K562 (cell line): ENCODE measurements at regions not wholly inside any gene's neighbourhood (a gene's known extent, or its start where the extent isn't known, plus 50 kb on each side); places are given as distances from the start of the nearest gene placed in this dataset.

Experiments
- CAMTA2 ChIP-seq: fragments of 250-450 bp; sonication (Bioruptor Pico); conservative IDR thresholded peaks from 2 replicates; pipeline ENCODE4 v1.5.1; 2022
- PYGO2 ChIP-seq: fragments of 450-650 bp; IDR thresholded peaks from 2 replicates; pipeline ENCODE4 v1.6.1; 2016; ENCODE audit warnings: mild to moderate bottlenecking, missing genetic modification characterization, moderate library complexity, missing compliant biosample characterization
- RBM14 ChIP-seq: fragments of 200-400 bp; formaldehyde crosslinking; IDR thresholded peaks from 2 replicates; pipeline ENCODE4 v1.6.1; 2018; ENCODE audit warnings: low read depth, mild to moderate bottlenecking, low read length, moderate library complexity, borderline replicate concordance; ENCODE audit not compliant: insufficient read depth
- ZNF253 ChIP-seq: fragments of 250-450 bp; sonication (Bioruptor Pico); conservative IDR thresholded peaks from 2 replicates; pipeline ENCODE4 v1.6.1; 2021; ENCODE audit warnings: mild to moderate bottlenecking
- TF ChIP-seq, protein P1 (sequence below): fragments of 200-600 bp; sonication (generic); IDR thresholded peaks from one replicate; pipeline ENCODE4 v1.6.1; 2012; ENCODE audit warnings: mild to moderate bottlenecking, low read depth, low read length, inconsistent platforms
- TF ChIP-seq, protein P2 (sequence below): fragments of 450-650 bp; IDR thresholded peaks from 2 replicates; pipeline ENCODE4 v1.6.1; 2016; ENCODE audit warnings: mild to moderate bottlenecking, moderate library complexity

DNA sequence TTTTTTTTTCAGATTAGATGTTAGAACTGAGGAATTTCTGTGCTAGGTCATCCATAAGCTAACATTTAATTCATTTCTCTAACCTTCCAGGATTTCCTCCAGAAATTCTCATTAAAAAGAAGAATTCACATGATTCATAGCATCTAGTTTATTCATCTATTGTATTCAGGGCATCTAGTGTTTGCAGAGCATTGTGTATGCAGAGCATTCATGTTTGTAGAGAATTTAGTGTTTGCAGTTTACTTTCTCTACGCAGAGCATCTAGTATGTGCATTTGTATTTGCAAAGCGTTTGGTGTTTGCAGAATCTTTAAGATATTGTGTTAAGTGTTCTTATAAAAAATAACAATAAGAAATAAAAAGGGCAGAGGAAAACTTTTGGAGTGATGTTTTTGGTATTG, 491.1 kb downstream of the MTRR start (continued):
- TF ChIP-seq, protein P1, sequence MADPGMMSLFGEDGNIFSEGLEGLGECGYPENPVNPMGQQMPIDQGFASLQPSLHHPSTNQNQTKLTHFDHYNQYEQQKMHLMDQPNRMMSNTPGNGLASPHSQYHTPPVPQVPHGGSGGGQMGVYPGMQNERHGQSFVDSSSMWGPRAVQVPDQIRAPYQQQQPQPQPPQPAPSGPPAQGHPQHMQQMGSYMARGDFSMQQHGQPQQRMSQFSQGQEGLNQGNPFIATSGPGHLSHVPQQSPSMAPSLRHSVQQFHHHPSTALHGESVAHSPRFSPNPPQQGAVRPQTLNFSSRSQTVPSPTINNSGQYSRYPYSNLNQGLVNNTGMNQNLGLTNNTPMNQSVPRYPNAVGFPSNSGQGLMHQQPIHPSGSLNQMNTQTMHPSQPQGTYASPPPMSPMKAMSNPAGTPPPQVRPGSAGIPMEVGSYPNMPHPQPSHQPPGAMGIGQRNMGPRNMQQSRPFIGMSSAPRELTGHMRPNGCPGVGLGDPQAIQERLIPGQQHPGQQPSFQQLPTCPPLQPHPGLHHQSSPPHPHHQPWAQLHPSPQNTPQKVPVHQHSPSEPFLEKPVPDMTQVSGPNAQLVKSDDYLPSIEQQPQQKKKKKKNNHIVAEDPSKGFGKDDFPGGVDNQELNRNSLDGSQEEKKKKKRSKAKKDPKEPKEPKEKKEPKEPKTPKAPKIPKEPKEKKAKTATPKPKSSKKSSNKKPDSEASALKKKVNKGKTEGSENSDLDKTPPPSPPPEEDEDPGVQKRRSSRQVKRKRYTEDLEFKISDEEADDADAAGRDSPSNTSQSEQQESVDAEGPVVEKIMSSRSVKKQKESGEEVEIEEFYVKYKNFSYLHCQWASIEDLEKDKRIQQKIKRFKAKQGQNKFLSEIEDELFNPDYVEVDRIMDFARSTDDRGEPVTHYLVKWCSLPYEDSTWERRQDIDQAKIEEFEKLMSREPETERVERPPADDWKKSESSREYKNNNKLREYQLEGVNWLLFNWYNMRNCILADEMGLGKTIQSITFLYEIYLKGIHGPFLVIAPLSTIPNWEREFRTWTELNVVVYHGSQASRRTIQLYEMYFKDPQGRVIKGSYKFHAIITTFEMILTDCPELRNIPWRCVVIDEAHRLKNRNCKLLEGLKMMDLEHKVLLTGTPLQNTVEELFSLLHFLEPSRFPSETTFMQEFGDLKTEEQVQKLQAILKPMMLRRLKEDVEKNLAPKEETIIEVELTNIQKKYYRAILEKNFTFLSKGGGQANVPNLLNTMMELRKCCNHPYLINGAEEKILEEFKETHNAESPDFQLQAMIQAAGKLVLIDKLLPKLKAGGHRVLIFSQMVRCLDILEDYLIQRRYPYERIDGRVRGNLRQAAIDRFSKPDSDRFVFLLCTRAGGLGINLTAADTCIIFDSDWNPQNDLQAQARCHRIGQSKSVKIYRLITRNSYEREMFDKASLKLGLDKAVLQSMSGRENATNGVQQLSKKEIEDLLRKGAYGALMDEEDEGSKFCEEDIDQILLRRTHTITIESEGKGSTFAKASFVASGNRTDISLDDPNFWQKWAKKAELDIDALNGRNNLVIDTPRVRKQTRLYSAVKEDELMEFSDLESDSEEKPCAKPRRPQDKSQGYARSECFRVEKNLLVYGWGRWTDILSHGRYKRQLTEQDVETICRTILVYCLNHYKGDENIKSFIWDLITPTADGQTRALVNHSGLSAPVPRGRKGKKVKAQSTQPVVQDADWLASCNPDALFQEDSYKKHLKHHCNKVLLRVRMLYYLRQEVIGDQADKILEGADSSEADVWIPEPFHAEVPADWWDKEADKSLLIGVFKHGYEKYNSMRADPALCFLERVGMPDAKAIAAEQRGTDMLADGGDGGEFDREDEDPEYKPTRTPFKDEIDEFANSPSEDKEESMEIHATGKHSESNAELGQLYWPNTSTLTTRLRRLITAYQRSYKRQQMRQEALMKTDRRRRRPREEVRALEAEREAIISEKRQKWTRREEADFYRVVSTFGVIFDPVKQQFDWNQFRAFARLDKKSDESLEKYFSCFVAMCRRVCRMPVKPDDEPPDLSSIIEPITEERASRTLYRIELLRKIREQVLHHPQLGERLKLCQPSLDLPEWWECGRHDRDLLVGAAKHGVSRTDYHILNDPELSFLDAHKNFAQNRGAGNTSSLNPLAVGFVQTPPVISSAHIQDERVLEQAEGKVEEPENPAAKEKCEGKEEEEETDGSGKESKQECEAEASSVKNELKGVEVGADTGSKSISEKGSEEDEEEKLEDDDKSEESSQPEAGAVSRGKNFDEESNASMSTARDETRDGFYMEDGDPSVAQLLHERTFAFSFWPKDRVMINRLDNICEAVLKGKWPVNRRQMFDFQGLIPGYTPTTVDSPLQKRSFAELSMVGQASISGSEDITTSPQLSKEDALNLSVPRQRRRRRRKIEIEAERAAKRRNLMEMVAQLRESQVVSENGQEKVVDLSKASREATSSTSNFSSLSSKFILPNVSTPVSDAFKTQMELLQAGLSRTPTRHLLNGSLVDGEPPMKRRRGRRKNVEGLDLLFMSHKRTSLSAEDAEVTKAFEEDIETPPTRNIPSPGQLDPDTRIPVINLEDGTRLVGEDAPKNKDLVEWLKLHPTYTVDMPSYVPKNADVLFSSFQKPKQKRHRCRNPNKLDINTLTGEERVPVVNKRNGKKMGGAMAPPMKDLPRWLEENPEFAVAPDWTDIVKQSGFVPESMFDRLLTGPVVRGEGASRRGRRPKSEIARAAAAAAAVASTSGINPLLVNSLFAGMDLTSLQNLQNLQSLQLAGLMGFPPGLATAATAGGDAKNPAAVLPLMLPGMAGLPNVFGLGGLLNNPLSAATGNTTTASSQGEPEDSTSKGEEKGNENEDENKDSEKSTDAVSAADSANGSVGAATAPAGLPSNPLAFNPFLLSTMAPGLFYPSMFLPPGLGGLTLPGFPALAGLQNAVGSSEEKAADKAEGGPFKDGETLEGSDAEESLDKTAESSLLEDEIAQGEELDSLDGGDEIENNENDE = no peak
- TF ChIP-seq, protein P2, sequence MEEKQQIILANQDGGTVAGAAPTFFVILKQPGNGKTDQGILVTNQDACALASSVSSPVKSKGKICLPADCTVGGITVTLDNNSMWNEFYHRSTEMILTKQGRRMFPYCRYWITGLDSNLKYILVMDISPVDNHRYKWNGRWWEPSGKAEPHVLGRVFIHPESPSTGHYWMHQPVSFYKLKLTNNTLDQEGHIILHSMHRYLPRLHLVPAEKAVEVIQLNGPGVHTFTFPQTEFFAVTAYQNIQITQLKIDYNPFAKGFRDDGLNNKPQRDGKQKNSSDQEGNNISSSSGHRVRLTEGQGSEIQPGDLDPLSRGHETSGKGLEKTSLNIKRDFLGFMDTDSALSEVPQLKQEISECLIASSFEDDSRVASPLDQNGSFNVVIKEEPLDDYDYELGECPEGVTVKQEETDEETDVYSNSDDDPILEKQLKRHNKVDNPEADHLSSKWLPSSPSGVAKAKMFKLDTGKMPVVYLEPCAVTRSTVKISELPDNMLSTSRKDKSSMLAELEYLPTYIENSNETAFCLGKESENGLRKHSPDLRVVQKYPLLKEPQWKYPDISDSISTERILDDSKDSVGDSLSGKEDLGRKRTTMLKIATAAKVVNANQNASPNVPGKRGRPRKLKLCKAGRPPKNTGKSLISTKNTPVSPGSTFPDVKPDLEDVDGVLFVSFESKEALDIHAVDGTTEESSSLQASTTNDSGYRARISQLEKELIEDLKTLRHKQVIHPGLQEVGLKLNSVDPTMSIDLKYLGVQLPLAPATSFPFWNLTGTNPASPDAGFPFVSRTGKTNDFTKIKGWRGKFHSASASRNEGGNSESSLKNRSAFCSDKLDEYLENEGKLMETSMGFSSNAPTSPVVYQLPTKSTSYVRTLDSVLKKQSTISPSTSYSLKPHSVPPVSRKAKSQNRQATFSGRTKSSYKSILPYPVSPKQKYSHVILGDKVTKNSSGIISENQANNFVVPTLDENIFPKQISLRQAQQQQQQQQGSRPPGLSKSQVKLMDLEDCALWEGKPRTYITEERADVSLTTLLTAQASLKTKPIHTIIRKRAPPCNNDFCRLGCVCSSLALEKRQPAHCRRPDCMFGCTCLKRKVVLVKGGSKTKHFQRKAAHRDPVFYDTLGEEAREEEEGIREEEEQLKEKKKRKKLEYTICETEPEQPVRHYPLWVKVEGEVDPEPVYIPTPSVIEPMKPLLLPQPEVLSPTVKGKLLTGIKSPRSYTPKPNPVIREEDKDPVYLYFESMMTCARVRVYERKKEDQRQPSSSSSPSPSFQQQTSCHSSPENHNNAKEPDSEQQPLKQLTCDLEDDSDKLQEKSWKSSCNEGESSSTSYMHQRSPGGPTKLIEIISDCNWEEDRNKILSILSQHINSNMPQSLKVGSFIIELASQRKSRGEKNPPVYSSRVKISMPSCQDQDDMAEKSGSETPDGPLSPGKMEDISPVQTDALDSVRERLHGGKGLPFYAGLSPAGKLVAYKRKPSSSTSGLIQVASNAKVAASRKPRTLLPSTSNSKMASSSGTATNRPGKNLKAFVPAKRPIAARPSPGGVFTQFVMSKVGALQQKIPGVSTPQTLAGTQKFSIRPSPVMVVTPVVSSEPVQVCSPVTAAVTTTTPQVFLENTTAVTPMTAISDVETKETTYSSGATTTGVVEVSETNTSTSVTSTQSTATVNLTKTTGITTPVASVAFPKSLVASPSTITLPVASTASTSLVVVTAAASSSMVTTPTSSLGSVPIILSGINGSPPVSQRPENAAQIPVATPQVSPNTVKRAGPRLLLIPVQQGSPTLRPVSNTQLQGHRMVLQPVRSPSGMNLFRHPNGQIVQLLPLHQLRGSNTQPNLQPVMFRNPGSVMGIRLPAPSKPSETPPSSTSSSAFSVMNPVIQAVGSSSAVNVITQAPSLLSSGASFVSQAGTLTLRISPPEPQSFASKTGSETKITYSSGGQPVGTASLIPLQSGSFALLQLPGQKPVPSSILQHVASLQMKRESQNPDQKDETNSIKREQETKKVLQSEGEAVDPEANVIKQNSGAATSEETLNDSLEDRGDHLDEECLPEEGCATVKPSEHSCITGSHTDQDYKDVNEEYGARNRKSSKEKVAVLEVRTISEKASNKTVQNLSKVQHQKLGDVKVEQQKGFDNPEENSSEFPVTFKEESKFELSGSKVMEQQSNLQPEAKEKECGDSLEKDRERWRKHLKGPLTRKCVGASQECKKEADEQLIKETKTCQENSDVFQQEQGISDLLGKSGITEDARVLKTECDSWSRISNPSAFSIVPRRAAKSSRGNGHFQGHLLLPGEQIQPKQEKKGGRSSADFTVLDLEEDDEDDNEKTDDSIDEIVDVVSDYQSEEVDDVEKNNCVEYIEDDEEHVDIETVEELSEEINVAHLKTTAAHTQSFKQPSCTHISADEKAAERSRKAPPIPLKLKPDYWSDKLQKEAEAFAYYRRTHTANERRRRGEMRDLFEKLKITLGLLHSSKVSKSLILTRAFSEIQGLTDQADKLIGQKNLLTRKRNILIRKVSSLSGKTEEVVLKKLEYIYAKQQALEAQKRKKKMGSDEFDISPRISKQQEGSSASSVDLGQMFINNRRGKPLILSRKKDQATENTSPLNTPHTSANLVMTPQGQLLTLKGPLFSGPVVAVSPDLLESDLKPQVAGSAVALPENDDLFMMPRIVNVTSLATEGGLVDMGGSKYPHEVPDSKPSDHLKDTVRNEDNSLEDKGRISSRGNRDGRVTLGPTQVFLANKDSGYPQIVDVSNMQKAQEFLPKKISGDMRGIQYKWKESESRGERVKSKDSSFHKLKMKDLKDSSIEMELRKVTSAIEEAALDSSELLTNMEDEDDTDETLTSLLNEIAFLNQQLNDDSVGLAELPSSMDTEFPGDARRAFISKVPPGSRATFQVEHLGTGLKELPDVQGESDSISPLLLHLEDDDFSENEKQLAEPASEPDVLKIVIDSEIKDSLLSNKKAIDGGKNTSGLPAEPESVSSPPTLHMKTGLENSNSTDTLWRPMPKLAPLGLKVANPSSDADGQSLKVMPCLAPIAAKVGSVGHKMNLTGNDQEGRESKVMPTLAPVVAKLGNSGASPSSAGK = no peak
- TF ChIP-seq CAMTA2 (CRISPR knock-in tag) = no peak
- TF ChIP-seq PYGO2 (tag) = no peak
- no peak for TF ChIP-seq RBM14
- no peak for TF ChIP-seq ZNF253
